Spinal cord (tissue), 9 donors: ENCODE measurements at regions not wholly inside any gene's neighbourhood (a gene's known extent, or its start where the extent isn't known, plus 50 kb on each side); places are given as distances from the start of the nearest gene placed in this dataset.

Experiments used
- DNase-seq, 6 donors: peaks; one replicate each; pipeline versions ENCODE4 v3.0.0 to v3.0.0-alpha.2; 2013 to 2015; ENCODE audit warnings: low spot score in 6 of 6, low read depth in 4 of 6
- H3K27ac ChIP-seq: one replicate; pipeline ENCODE4 v1.5.1; 2013; ENCODE audit warnings: low read depth, low read length, control low read depth
- H3K27me3 ChIP-seq: one replicate; pipeline ENCODE4 v1.6.1; 2013; ENCODE audit warnings: low read length; ENCODE audit not compliant: control insufficient read depth, insufficient read depth
- H3K36me3 ChIP-seq: one replicate; pipeline ENCODE4 v1.6.1; 2013; ENCODE audit warnings: low read length; ENCODE audit not compliant: control insufficient read depth, insufficient read depth
- H3K4me1 ChIP-seq: one replicate; pipeline ENCODE4 v1.6.1; 2013; ENCODE audit warnings: low read length; ENCODE audit not compliant: control insufficient read depth, insufficient read depth
- H3K4me3 ChIP-seq: one replicate; pipeline ENCODE4 v1.5.1; 2013; ENCODE audit warnings: low read depth, low read length, control low read depth
- H3K9me3 ChIP-seq: one replicate; pipeline ENCODE4 v1.6.1; 2013; ENCODE audit warnings: low read length; ENCODE audit not compliant: control insufficient read depth, insufficient read depth
- WGBS: methylation state at CpG from one replicate; pipeline ENCODE4 v1.1.5; 2013; ENCODE audit warnings: missing lambda C conversion rate; ENCODE audit not compliant: insufficient coverage; 5-methylcytosine and 5-hydroxymethylcytosine counted together
- donor health status: healthy.

DNA sequence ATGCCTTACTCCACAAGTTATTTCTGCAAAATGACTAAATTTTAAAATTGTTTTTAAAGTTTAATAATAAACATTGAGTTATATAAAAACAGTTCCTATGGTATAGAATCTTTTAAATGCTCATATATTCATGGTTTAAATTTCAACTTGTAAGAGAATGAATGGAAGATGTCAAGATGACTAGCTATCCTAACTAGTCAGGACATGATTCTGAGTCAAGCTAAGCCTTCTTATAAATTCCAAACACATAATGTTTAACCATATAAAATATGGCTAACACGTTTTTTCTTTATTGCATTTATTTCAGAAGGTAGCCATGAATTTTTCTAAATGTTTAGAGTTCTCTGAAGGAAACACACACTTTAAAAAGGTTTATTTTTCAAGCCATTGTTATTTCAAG lies 320.4 kb downstream of the CBLN2 start:
- no peak overlapping the region for H3K4me3 ChIP-seq
- no peaks in the 10 kb centered on the region for H3K36me3 ChIP-seq
- H3K27ac ChIP-seq = no peak overlapping the region
- no peak for DNase-seq
- no CpG with 5 or more reads among the region's 1 CpG for WGBS
- H3K9me3 ChIP-seq = no peaks in the 10 kb centered on the region
- H3K27me3 ChIP-seq = no peaks in the 10 kb centered on the region
- no peaks in the 10 kb centered on the region for H3K4me1 ChIP-seq

DNA sequence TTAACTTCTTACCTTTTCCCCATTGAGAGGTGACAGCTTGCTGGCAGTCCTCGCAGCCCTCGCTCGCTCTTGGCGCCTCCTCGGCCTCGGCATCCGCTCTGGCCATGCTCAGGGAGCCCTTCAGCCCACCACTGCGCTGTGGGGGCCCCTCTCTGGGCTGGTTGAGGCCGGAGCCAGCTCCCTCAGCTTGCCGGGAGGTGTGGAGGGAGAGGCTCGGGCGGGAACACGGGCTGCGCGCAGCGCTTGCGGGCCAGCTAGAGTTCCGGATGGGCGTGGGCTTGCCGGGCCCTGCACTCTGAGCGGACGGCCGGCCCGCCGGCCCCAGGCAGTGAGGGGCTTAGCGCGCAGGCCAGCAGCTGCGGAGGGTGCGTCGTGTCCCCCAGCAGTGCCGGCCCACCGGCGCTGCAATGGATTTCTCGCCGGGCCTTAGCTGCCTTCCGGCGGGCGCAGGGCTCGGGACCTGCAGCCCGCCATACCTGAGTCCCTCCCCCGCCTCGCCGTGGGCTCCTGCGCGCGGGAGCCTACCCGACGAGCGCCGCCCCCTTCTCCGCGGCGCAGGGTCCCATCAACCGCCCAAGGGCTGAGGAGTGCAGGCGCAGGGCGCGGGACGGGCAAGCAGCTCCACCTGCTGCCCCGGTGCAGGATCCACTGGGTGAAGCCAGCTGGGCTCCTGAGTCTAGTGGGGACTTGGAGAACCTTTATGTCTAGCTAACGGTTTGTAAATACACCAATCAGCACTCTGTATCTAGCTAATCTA lies 335.0 kb downstream of the CBLN2 start:
- Histone ChIP-seq H3K27me3 (no peaks in the 10 kb centered on the region), H3K4me3 (no peak overlapping the region)

GRCh38 chr18:72207280-72207679 lies 336.9 kb downstream of the CBLN2 start:
- 83% methylated on average over 3 of the region's 6 CpGs for WGBS
- DNase-seq = peak in 2 of 6 donors; percentile 3 to 31
- H3K9me3 ChIP-seq = no peaks in the 10 kb centered on the region
- no peaks in the 10 kb centered on the region for H3K36me3 ChIP-seq
- peak overlapping the region; percentile 15 for H3K27ac ChIP-seq
- H3K4me1 ChIP-seq = peaks cover 4% of the 10 kb centered on the region
- no peaks in the 10 kb centered on the region for H3K27me3 ChIP-seq
- no peak overlapping the region for H3K4me3 ChIP-seq

More for the DNA sequence above, 335.0 kb downstream of the CBLN2 start:
- H3K4me1 ChIP-seq = peaks cover 4% of the 10 kb centered on the region
- WGBS = 91% methylated on average over 56 of the region's 60 CpGs
- H3K36me3 ChIP-seq = no peaks in the 10 kb centered on the region
- no peak for DNase-seq
- H3K27ac ChIP-seq = no peak overlapping the region
- H3K9me3 ChIP-seq = no peaks in the 10 kb centered on the region

DNA sequence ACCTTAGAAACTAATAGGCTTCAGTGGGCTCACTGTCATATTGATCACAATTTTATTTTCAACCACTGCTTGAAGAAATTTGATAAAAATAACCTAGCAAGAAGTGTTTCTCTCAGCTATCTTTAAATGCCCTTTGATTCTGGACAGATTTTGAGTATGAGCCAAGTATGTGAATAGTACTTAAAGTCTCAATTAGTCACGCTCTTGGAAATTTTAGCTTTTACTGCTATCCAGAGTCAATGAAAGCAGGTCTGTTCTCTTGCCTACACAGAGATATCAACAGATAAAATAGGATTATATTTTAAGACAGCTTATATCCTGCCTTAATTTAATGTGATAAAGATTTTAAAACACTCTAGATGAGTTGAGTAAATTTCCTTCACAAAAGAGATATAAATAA lies 337.3 kb downstream of the CBLN2 start:
- Histone ChIP-seq H3K27ac (peak overlapping the region; percentile 15), H3K9me3 (no peaks in the 10 kb centered on the region), H3K36me3 (no peaks in the 10 kb centered on the region), H3K27me3 (no peaks in the 10 kb centered on the region), H3K4me3 (no peak overlapping the region), H3K4me1 (peaks cover 4% of the 10 kb centered on the region)
- peak in 3 of 6 donors; percentile 4 to 65 (median 41) for DNase-seq
- no CpG with 5 or more reads among the region's 1 CpG for WGBS

GRCh38 chr18:72201032-72201431 lies 343.1 kb downstream of the CBLN2 start:
- no peak for DNase-seq
- no peaks in the 10 kb centered on the region for H3K36me3 ChIP-seq
- no peaks in the 10 kb centered on the region for H3K27me3 ChIP-seq
- H3K27ac ChIP-seq = no peak overlapping the region
- H3K4me3 ChIP-seq = no peak overlapping the region
- no peaks in the 10 kb centered on the region for H3K4me1 ChIP-seq
- H3K9me3 ChIP-seq = no peaks in the 10 kb centered on the region

- no peak overlapping the region for H3K4me3 ChIP-seq
- no peak overlapping the region for H3K27ac ChIP-seq
- no peaks in the 10 kb centered on the region for H3K36me3 ChIP-seq
- H3K27me3 ChIP-seq = no peaks in the 10 kb centered on the region
- no peaks in the 10 kb centered on the region for H3K9me3 ChIP-seq
- no peaks in the 10 kb centered on the region for H3K4me1 ChIP-seq
- peak; percentile 36 to 89 (median 53) for DNase-seq
Observed at GRCh38 chr18:72197591-72197990, 346.6 kb downstream of the CBLN2 start.

DNA sequence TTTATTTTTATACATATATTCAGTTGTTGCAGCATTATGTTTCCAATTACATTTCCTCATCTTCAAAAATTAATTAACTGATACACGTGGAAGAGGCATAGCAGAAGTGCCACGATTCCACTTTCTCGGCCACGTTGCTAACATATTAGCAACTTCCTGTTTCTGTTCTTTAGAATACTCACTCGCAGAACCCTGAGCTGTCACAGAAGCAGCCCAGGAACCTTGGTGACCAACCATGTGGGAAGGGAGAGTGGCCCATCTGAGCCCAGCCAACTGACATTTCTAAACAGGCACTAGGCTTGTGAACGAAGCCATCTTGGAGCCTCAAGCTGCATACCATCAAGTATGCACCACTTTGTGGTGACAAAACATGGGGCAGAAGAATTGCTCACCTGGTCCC lies 350.1 kb downstream of the CBLN2 start:
- H3K36me3 ChIP-seq = no peaks in the 10 kb centered on the region
- DNase-seq = no peak
- H3K27me3 ChIP-seq = no peaks in the 10 kb centered on the region
- H3K4me1 ChIP-seq = no peaks in the 10 kb centered on the region
- H3K27ac ChIP-seq = no peak overlapping the region
- 95% methylated on average over 4 of the region's 6 CpGs for WGBS
- no peak overlapping the region for H3K4me3 ChIP-seq
- no peaks in the 10 kb centered on the region for H3K9me3 ChIP-seq

DNA sequence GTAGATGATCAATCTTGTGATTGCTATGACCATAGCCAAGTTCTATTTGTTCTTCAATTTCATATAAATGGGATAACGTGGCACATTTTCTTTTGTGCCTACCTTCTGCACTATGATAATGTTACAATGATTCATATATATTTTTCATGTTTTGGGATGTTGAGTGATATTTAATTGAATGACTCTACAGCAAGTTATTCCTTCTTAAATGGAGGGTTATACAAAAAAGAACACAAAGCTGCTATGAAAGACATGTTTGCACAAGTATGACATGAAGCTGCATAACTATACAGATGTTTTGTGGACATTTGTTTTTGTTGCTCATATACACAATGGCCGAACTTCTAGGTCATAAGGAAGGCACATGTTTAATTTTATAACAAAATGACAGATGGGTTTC lies 356.2 kb downstream of the CBLN2 start:
- Histone ChIP-seq H3K4me1 (no peaks in the 10 kb centered on the region), H3K9me3 (no peaks in the 10 kb centered on the region), H3K36me3 (no peaks in the 10 kb centered on the region), H3K27me3 (no peaks in the 10 kb centered on the region), H3K27ac (no peak overlapping the region), H3K4me3 (no peak overlapping the region)
- DNase-seq = no peak
- WGBS = no CpG with 5 or more reads among the region's 2 CpGs

- Histone ChIP-seq H3K27me3 (no peaks in the 10 kb centered on the region), H3K4me1 (no peaks in the 10 kb centered on the region), H3K27ac (no peak overlapping the region), H3K36me3 (no peaks in the 10 kb centered on the region), H3K4me3 (no peak overlapping the region), H3K9me3 (peaks cover 4% of the 10 kb centered on the region)
- DNase-seq = no peak
- 100% methylated on average over 1 of the region's 4 CpGs for WGBS
Observed at GRCh38 chr18:72181241-72181764, 362.8 kb downstream of the CBLN2 start.

GRCh38 chr18:72180689-72181088 lies 363.5 kb downstream of the CBLN2 start:
- no peaks in the 10 kb centered on the region for H3K27me3 ChIP-seq
- no peaks in the 10 kb centered on the region for H3K4me1 ChIP-seq
- no peak overlapping the region for H3K4me3 ChIP-seq
- H3K27ac ChIP-seq = no peak overlapping the region
- DNase-seq = no peak
- no peaks in the 10 kb centered on the region for H3K36me3 ChIP-seq
- peaks cover 4% of the 10 kb centered on the region for H3K9me3 ChIP-seq
